Muscle of leg (tissue), 3 donors: ENCODE measurements at regions not wholly inside any gene's neighbourhood (a gene's known extent, or its start where the extent isn't known, plus 50 kb on each side); places are given as distances from the start of the nearest gene placed in this dataset.

Source experiments
- DNase-seq: peaks from one replicate; pipeline ENCODE4 v3.0.0; 2013
- H3K27ac ChIP-seq: one replicate; pipeline ENCODE4 v1.5.1; 2013; ENCODE audit warnings: mild to moderate bottlenecking, low read length, control low read depth
- H3K27me3 ChIP-seq: one replicate; pipeline ENCODE4 v1.6.1; 2013; ENCODE audit warnings: low read length; ENCODE audit not compliant: control insufficient read depth, insufficient read depth
- H3K36me3 ChIP-seq: one replicate; pipeline ENCODE4 v1.6.1; 2013; ENCODE audit warnings: low read length; ENCODE audit not compliant: control insufficient read depth, insufficient read depth
- H3K4me1 ChIP-seq: one replicate; pipeline ENCODE4 v1.6.1; 2013; ENCODE audit warnings: low read length; ENCODE audit not compliant: control insufficient read depth, insufficient read depth
- H3K4me3 ChIP-seq: one replicate; pipeline ENCODE4 v1.5.1; 2013; ENCODE audit warnings: low read length, control low read depth
- H3K9me3 ChIP-seq: replicated peaks from 2 replicates; pipeline ENCODE4 v1.6.1; 2013; ENCODE audit warnings: low read depth, low read length; ENCODE audit not compliant: control insufficient read depth
- WGBS: methylation state at CpG from one replicate; pipeline ENCODE4 v1.1.5; 2013; ENCODE audit warnings: missing lambda C conversion rate; ENCODE audit not compliant: insufficient coverage; 5-methylcytosine and 5-hydroxymethylcytosine counted together

GRCh38 chr2:104425850-104426595, 427.9 kb upstream of the POU3F3 start:
- no peaks in the 10 kb centered on the region for H3K9me3 ChIP-seq
- no peak overlapping the region for H3K4me3 ChIP-seq
- DNase-seq: no peak
- H3K36me3 ChIP-seq: no peaks in the 10 kb centered on the region
- H3K4me1 ChIP-seq: no peaks in the 10 kb centered on the region
- no peaks in the 10 kb centered on the region for H3K27me3 ChIP-seq
- no peak overlapping the region for H3K27ac ChIP-seq
- 80% methylated on average over 1 of the region's 3 CpGs for WGBS

DNA sequence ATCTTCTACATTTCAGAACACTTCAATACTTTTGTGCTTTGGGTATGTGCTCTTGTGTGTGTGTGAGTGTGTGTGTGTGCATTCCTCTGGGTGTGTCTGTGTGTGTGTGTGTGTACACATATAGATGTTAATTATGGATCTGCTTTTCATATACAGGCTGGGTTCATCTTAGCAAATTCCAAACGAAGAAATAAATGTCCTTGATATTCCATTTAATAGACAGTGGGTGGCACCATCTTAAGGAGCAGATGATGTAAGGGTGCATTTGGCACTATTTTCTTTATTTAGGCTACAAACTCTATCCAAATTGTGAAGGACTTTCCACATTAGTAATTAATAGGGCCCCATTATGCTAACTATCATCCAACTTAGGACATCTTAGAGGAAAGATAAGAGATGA, 425.8 kb upstream of the POU3F3 start:
- H3K27ac ChIP-seq: no peak overlapping the region
- H3K27me3 ChIP-seq: no peaks in the 10 kb centered on the region
- no CpG with 5 or more reads among the region's 1 CpG for WGBS
- no peaks in the 10 kb centered on the region for H3K9me3 ChIP-seq
- DNase-seq: no peak
- H3K4me1 ChIP-seq: no peaks in the 10 kb centered on the region
- H3K4me3 ChIP-seq: no peak overlapping the region
- no peaks in the 10 kb centered on the region for H3K36me3 ChIP-seq

DNA sequence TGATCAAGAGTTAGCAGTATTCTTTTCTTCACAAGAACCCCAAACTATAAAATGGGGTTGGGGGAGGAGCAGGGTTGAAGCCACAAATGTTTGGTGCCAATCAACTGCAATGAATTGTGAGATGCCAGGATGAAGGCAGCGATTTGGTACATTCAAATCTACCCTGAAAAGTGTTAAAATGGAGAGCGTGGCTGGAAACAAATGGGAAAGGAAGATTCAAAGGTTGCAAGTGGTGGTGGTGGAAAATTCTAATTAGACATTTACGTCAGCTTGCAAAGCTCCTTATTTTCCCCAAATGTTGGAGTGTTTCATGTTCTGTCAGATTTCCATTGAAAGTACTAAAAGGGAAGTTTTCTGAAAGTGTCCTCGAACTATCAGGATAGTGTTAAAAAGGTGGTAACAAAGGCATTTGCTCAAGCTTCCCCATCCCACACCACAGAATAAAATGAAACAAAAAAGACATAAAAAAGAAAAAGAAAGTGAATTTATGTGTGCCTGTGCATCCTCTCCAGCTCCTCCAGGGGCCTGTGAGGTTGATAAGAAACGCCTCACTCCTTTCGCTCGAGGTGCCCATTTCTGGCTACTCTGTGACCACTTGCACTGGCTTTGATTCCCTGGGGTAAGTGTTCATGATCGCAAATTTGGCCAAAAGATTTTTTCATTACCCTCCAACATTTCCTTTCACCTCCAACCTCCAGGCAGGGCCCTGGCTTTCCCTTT, 424.1 kb upstream of the POU3F3 start:
- Histone ChIP-seq H3K27me3 (no peaks in the 10 kb centered on the region), H3K4me3 (no peak overlapping the region), H3K36me3 (no peaks in the 10 kb centered on the region), H3K27ac (no peak overlapping the region), H3K9me3 (no peaks in the 10 kb centered on the region), H3K4me1 (no peaks in the 10 kb centered on the region)
- WGBS: 82% methylated on average over 3 of the region's 8 CpGs
- no peak for DNase-seq

- peak; percentile 6 for DNase-seq
- Histone ChIP-seq H3K27ac (no peak overlapping the region), H3K4me3 (no peak overlapping the region), H3K9me3 (no peaks in the 10 kb centered on the region), H3K4me1 (no peaks in the 10 kb centered on the region), H3K36me3 (no peaks in the 10 kb centered on the region), H3K27me3 (no peaks in the 10 kb centered on the region)
- 81% methylated on average over 6 of the region's 10 CpGs for WGBS
Measured at GRCh38 chr2:104430359-104430740, 423.6 kb upstream of the POU3F3 start.

DNA sequence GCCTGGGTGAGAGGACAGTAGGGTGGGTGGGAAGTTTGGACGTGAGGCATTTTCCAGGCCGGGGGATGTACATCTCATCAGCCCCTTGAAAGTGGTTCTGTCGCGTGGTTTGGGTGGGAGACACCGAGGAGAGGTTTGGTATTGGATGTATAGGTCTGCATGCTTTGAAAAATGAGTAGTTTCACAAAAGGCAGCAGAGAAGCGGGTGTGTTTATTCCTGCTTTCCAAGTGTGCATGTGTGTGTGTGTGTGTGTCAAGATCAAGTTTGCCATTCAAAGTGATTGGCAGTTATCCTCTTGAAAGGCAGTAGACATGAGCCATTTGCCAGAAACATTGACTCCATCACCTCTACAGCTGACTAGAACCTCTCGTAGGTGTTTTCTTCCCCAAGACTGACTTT, 423.1 kb upstream of the POU3F3 start:
- WGBS: 88% methylated on average over 5 of the region's 7 CpGs
- no peak for DNase-seq
- no peaks in the 10 kb centered on the region for H3K9me3 ChIP-seq
- H3K27me3 ChIP-seq: no peaks in the 10 kb centered on the region
- no peak overlapping the region for H3K27ac ChIP-seq
- H3K4me1 ChIP-seq: no peaks in the 10 kb centered on the region
- no peaks in the 10 kb centered on the region for H3K36me3 ChIP-seq
- no peak overlapping the region for H3K4me3 ChIP-seq

GRCh38 chr2:104431701-104432121, 422.2 kb upstream of the POU3F3 start:
- DNase-seq: no peak
- H3K36me3 ChIP-seq: no peaks in the 10 kb centered on the region
- no peaks in the 10 kb centered on the region for H3K27me3 ChIP-seq
- H3K9me3 ChIP-seq: no peaks in the 10 kb centered on the region
- H3K27ac ChIP-seq: no peak overlapping the region
- WGBS: no CpG with 5 or more reads among the region's 7 CpGs
- H3K4me1 ChIP-seq: no peaks in the 10 kb centered on the region
- H3K4me3 ChIP-seq: no peak overlapping the region

DNA sequence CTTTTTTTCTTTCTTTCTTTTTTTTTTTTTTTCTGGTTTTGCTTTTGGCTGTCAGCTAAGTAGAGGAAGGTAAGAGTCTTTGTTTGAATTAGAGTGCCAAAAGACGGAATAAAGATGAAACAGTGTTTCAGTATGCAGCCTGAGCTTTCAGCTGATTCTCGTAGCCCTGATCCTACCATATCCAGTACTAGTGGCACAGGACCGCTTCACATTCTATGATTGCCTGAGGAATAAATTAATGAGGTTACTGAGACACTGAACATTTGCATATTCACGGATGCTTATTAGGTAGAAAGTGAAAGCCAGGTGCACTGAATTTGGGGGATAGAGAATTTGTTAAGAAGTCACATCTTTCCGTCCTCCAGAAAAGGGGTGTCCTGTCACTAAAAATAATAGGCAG, 421.5 kb upstream of the POU3F3 start:
- H3K27ac ChIP-seq: no peak overlapping the region
- no peaks in the 10 kb centered on the region for H3K27me3 ChIP-seq

DNA sequence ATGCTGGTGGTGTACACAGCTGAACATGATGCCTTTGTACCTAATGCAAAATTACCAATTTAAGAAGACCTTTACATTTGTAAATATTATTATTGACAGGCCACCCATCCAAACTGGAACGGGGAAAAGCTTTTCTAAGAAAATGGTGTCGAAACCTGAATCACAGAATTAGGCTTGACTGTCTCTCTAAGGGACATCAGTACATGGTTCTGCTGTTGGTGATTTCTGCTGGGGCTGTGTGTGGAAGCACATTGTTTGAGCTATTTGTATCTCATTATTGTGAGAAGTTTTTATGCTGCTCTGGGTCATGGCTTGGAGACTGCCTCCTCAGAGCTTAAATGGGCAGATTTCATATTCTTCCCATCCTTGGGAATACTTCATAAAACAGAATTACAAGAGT, 420.9 kb upstream of the POU3F3 start:
- Histone ChIP-seq H3K36me3 (no peaks in the 10 kb centered on the region), H3K4me1 (no peaks in the 10 kb centered on the region), H3K27ac (no peak overlapping the region), H3K9me3 (no peaks in the 10 kb centered on the region), H3K4me3 (no peak overlapping the region), H3K27me3 (no peaks in the 10 kb centered on the region)
- no CpG with 5 or more reads among the region's 2 CpGs for WGBS
- no peak for DNase-seq

More for the DNA sequence above, 421.5 kb upstream of the POU3F3 start:
- DNase-seq: no peak
- Histone ChIP-seq H3K4me1 (no peaks in the 10 kb centered on the region), H3K36me3 (no peaks in the 10 kb centered on the region), H3K4me3 (no peak overlapping the region), H3K9me3 (no peaks in the 10 kb centered on the region)
- whole genome bisulfite sequencing: 83% methylated on average over 4 of the region's 5 CpGs

- no CpG with 5 or more reads among the region's 3 CpGs for WGBS
- H3K27me3 ChIP-seq: no peaks in the 10 kb centered on the region
Measured at GRCh38 chr2:104433657-104434056, 420.3 kb upstream of the POU3F3 start.

DNA sequence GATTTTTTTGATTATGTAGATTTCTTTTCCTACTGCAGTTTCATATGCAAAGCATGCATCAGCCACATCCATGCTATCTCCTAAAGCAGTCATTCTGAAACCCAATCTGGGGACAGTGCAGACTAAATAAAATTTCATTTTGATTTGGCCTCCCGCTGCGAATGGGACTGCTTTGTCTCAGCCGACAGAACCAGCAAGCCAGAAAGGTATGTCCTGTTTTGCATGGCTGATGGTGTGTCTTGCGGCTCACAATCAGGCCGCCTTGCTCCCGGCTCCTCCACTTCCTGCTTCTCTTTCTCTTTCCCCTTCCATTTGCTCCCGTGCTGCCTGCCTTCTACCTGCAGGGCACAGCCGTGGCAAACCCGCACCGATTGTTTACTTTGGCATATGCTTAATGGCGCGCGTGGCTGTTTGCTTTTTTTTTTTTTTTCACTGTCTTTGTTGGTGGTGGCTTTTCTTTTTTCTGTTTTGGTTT, 419.6 kb upstream of the POU3F3 start:
- no peaks in the 10 kb centered on the region for H3K27me3 ChIP-seq
- no peak overlapping the region for H3K4me3 ChIP-seq
- H3K27ac ChIP-seq: no peak overlapping the region
- H3K4me1 ChIP-seq: no peaks in the 10 kb centered on the region
- no peaks in the 10 kb centered on the region for H3K9me3 ChIP-seq
- H3K36me3 ChIP-seq: no peaks in the 10 kb centered on the region
- 0% methylated on average over 3 of the region's 13 CpGs for WGBS
- DNase-seq: peak; percentile 7

More at GRCh38 chr2:104433657-104434056, 420.3 kb upstream of the POU3F3 start:
- no peaks in the 10 kb centered on the region for H3K4me1 ChIP-seq
- H3K4me3 ChIP-seq: no peak overlapping the region
- DNase-seq: no peak
- no peaks in the 10 kb centered on the region for H3K9me3 ChIP-seq
- no peak overlapping the region for H3K27ac ChIP-seq
- no peaks in the 10 kb centered on the region for H3K36me3 ChIP-seq
